GM18519 (cell line): ENCODE measurements at regions not wholly inside any gene's neighbourhood (a gene's known extent, or its start where the extent isn't known, plus 50 kb on each side); places are given as distances from the start of the nearest gene placed in this dataset.
"Not testable (repeated sequence)": the region's sequence is repeated elsewhere in the genome, so short reads cannot be mapped to it uniquely, and the experiment has no call there.

ENCODE experiments used
- ATAC-seq: cut with Tn5 transposase; IDR thresholded peaks from one replicate; pipeline ENCODE4 v1.9.1; 2021; ENCODE audit warnings: mild to moderate bottlenecking, moderate library complexity; ENCODE audit not compliant: unreplicated experiment, low FRiP score

- ATAC-seq: no peak
These were observed 92.3 kb downstream of the BLID start for GRCh38 chr11:122023614-122024250.

- no peak for ATAC-seq
These were observed 93.4 kb downstream of the BLID start for GRCh38 chr11:122022646-122023045.

- ATAC-seq: no peak
These were observed 95.1 kb downstream of the BLID start for GRCh38 chr11:122020902-122021301.

GRCh38 chr11:122019908-122020694 lies 95.9 kb downstream of the BLID start:
- ATAC-seq: no peak

- ATAC-seq: no peak
These were observed 108.4 kb downstream of the BLID start for GRCh38 chr11:122007601-122008071.

GRCh38 chr11:122004446-122004845 lies 111.6 kb downstream of the BLID start:
- ATAC-seq: no peak

GRCh38 chr11:122002926-122003325 lies 113.1 kb downstream of the BLID start:
- ATAC-seq: no peak

GRCh38 chr11:122002047-122002446 lies 114.0 kb downstream of the BLID start:
- ATAC-seq: no peak

GRCh38 chr11:121999651-122000050 lies 116.4 kb downstream of the BLID start:
- no peak for ATAC-seq

GRCh38 chr11:121996574-121996973 lies 119.4 kb downstream of the BLID start:
- ATAC-seq: no peak

- no peak for ATAC-seq
These were observed 132.1 kb downstream of the BLID start for GRCh38 chr11:121983901-121984300.

- ATAC-seq: not testable (repeated sequence)
These were observed 138.1 kb downstream of the BLID start for GRCh38 chr11:121977914-121978313.

GRCh38 chr11:121968638-121969037 lies 147.4 kb downstream of the BLID start:
- no peak for ATAC-seq

GRCh38 chr11:121967131-121967704 lies 148.8 kb downstream of the BLID start:
- ATAC-seq: no peak

GRCh38 chr11:121965330-121965729 lies 150.7 kb downstream of the BLID start:
- no peak for ATAC-seq

GRCh38 chr11:121964591-121964990 lies 151.4 kb downstream of the BLID start:
- no peak for ATAC-seq

GRCh38 chr11:121963846-121964245 lies 152.2 kb downstream of the BLID start:
- not testable (repeated sequence) for ATAC-seq

- no peak for ATAC-seq
These were observed 154.7 kb downstream of the BLID start for GRCh38 chr11:121961321-121961801.

- no peak for ATAC-seq
These were observed 157.1 kb downstream of the BLID start for GRCh38 chr11:121958971-121959325.

- no peak for ATAC-seq
These were observed 157.6 kb downstream of the BLID start for GRCh38 chr11:121958323-121958970.

- ATAC-seq: no peak
These were observed 162.9 kb downstream of the BLID start for GRCh38 chr11:121953122-121953521.
